ENCODE measurements at regions not wholly inside any gene's neighbourhood (a gene's known extent, or its start where the extent isn't known, plus 50 kb on each side); places are given as distances from the start of the nearest gene placed in this dataset.

DNA sequence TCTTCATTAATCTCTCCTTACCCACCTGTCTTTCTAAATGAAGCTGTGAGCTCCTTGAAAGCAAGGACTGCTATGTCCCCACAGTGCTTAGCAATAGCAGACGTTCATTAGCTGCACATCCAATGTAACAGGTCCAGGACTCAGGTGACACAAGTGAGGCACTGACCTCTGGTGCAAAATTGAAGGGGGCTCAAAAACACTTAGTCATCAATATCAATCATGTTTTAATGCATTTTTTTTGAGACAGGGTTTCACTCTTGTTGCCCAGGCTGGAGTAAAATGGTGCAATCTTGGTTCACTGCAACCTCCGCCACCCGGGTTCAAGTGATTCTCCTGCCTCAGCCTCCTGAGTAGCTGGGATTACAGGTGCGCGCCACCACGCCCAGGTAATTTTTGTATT is 56.1 kb upstream of the ADGRG2 start:
- no peaks in the 10 kb centered on the region for H3K4me1 ChIP-seq (ENCODE audit: control insufficient read depth, insufficient read depth, low read length)
- no peaks in the 10 kb centered on the region for H3K9me3 ChIP-seq (ENCODE audit: control insufficient read depth, insufficient read depth, low read depth, low read length)
- no peak overlapping the region for H3K4me3 ChIP-seq (ENCODE audit: low read depth in 2 of 2, low read length in 2 of 2)
- TF ChIP-seq POLR2AphosphoS5 (IDR thresholded peaks at IDR 0.05; ENCODE audit: low read depth, low read length) (no peak), SIN3A (IDR thresholded peaks at IDR 0.05; ENCODE audit: borderline replicate concordance, insufficient read depth, low read depth, low read length) (no peak), TCF7L2 (IDR thresholded peaks at IDR 0.05; ENCODE audit: low read depth, low read length) (no peak)
- TF ChIP-seq, protein P1, sequence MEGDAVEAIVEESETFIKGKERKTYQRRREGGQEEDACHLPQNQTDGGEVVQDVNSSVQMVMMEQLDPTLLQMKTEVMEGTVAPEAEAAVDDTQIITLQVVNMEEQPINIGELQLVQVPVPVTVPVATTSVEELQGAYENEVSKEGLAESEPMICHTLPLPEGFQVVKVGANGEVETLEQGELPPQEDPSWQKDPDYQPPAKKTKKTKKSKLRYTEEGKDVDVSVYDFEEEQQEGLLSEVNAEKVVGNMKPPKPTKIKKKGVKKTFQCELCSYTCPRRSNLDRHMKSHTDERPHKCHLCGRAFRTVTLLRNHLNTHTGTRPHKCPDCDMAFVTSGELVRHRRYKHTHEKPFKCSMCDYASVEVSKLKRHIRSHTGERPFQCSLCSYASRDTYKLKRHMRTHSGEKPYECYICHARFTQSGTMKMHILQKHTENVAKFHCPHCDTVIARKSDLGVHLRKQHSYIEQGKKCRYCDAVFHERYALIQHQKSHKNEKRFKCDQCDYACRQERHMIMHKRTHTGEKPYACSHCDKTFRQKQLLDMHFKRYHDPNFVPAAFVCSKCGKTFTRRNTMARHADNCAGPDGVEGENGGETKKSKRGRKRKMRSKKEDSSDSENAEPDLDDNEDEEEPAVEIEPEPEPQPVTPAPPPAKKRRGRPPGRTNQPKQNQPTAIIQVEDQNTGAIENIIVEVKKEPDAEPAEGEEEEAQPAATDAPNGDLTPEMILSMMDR (IDR thresholded peaks at IDR 0.05), result no peak
- TF ChIP-seq, protein P2, sequence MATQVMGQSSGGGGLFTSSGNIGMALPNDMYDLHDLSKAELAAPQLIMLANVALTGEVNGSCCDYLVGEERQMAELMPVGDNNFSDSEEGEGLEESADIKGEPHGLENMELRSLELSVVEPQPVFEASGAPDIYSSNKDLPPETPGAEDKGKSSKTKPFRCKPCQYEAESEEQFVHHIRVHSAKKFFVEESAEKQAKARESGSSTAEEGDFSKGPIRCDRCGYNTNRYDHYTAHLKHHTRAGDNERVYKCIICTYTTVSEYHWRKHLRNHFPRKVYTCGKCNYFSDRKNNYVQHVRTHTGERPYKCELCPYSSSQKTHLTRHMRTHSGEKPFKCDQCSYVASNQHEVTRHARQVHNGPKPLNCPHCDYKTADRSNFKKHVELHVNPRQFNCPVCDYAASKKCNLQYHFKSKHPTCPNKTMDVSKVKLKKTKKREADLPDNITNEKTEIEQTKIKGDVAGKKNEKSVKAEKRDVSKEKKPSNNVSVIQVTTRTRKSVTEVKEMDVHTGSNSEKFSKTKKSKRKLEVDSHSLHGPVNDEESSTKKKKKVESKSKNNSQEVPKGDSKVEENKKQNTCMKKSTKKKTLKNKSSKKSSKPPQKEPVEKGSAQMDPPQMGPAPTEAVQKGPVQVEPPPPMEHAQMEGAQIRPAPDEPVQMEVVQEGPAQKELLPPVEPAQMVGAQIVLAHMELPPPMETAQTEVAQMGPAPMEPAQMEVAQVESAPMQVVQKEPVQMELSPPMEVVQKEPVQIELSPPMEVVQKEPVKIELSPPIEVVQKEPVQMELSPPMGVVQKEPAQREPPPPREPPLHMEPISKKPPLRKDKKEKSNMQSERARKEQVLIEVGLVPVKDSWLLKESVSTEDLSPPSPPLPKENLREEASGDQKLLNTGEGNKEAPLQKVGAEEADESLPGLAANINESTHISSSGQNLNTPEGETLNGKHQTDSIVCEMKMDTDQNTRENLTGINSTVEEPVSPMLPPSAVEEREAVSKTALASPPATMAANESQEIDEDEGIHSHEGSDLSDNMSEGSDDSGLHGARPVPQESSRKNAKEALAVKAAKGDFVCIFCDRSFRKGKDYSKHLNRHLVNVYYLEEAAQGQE (IDR thresholded peaks at IDR 0.05; ENCODE audit: insufficient read depth in 1 of 2, low read depth in 2 of 2, low read length in 1 of 2), result no peak
- H3K36me3 ChIP-seq (ENCODE audit: control insufficient read depth, insufficient read depth, low read length), result no peaks in the 10 kb centered on the region
- ATAC-seq (no peak), DNase-seq (ENCODE audit: low read depth, low spot score) (no peak)
- no peak overlapping the region for H3K27ac ChIP-seq (ENCODE audit: low read length)
- ChIA-PET POLR2A (interaction anchor here (0.5 kb wide), 1 partner anchor 334 kb away, joined by 3 read pairs; no protein-coding TSS in a partner anchor), CTCF (no interaction called here)
- H3K27me3 ChIP-seq (ENCODE audit: control insufficient read depth, insufficient read depth, low read length), result no peaks in the 10 kb centered on the region
- BruUV-seq (replicated peaks), result no TSS peak
- in situ Hi-C loops (cut with HindIII; ENCODE audit: low pct_unique_long_range_greater_than_20kb, low sequenced_read_pairs), result no loop called here
- intact Hi-C loops (cut with micrococcal nuclease; ENCODE audit: unreplicated experiment), result no loop called here

DNA sequence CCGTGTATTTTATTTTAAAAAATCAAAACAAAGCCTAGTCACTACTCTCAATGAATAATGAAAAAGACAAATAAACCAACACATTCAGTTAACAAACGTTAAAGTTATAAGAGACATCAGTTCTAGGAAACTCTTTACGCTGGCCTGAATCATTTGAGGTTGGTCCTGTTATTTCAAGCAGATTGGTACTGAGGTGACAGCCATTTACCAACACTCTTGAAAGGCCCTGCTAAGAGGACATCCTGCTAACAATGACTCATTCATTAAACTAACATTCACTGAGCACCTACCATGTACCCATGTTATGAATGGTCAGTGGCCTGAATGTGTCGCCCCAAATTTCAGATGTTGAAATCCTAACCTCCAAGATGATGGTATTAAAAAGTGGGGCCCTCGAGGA is 57.1 kb upstream of the ADGRG2 start:
- TF ChIP-seq, protein P1 (IDR thresholded peaks at IDR 0.05), result no peak
- TF ChIP-seq TCF7L2 (IDR thresholded peaks at IDR 0.05; ENCODE audit: low read depth, low read length) (no peak), SIN3A (IDR thresholded peaks at IDR 0.05; ENCODE audit: borderline replicate concordance, insufficient read depth, low read depth, low read length) (no peak)
- TF ChIP-seq, protein P2 (IDR thresholded peaks at IDR 0.05; ENCODE audit: insufficient read depth in 1 of 2, low read depth in 2 of 2, low read length in 1 of 2), result no peak
- H3K4me1 ChIP-seq (ENCODE audit: control insufficient read depth, insufficient read depth, low read length), result no peaks in the 10 kb centered on the region
- H3K27me3 ChIP-seq (ENCODE audit: control insufficient read depth, insufficient read depth, low read length), result no peaks in the 10 kb centered on the region
- intact Hi-C loops (cut with micrococcal nuclease; ENCODE audit: unreplicated experiment) (no loop called here), in situ Hi-C loops (cut with HindIII; ENCODE audit: low pct_unique_long_range_greater_than_20kb, low sequenced_read_pairs) (no loop called here)
- DNase-seq (ENCODE audit: low read depth, low spot score) (no peak), ATAC-seq (no peak)
- H3K36me3 ChIP-seq (ENCODE audit: control insufficient read depth, insufficient read depth, low read length), result no peaks in the 10 kb centered on the region
- no peak overlapping the region for H3K4me3 ChIP-seq (ENCODE audit: low read depth in 2 of 2, low read length in 2 of 2)
- no peaks in the 10 kb centered on the region for H3K9me3 ChIP-seq (ENCODE audit: control insufficient read depth, insufficient read depth, low read depth, low read length)
- POLR2A ChIA-PET, result no interaction called here
- no peak overlapping the region for H3K27ac ChIP-seq (ENCODE audit: low read length)
- no TSS peak for BruUV-seq (replicated peaks)
- CTCF ChIA-PET, result no interaction called here

Measured in Panc1 (cell line).